WTC11 (cell line): ENCODE measurements at regions not wholly inside any gene's neighbourhood (a gene's known extent, or its start where the extent isn't known, plus 50 kb on each side); places are given as distances from the start of the nearest gene placed in this dataset.

ENCODE experiments used
- ATAC-seq: fragments of 200-7000 bp; cut with Tn5 transposase; 2 replicates; pipeline ENCODE4 v1.10.0; 2021; ENCODE audit warnings: mild to moderate bottlenecking, moderate library complexity
- CTCF ChIA-PET: fragments of 300-600 bp; sonication (Branson Sonifier 250); formaldehyde crosslinking; loops from one replicate; lab custom pipeline; 2021; ENCODE audit warnings: antibody characterized with exemption; lab: Charles Lee
- POLR2A ChIA-PET: fragments of 350-600 bp; sonication (Branson Sonifier 250); formaldehyde crosslinking; loops from one replicate; lab custom pipeline; 2021; ENCODE audit warnings: antibody characterized with exemption; lab: Charles Lee
- DNase-seq: peaks from one replicate; pipeline ENCODE4 v3.0.0; 2021; ENCODE audit warnings: low spot score
- H3K27ac Mint-ChIP-seq: 2 replicates; pipeline ENCODE4 v1.8.0; 2021; ENCODE audit warnings: mixed read lengths
- H3K27me3 Mint-ChIP-seq: 2 replicates; pipeline ENCODE4 v1.8.0; 2021; ENCODE audit warnings: low read depth, mild to moderate bottlenecking, moderate library complexity, mixed read lengths
- H3K36me3 Mint-ChIP-seq: 2 replicates; pipeline ENCODE4 v1.8.0; 2021; ENCODE audit warnings: mixed read lengths
- H3K4me1 Mint-ChIP-seq: 2 replicates; pipeline ENCODE4 v1.8.0; 2022; ENCODE audit warnings: mixed read lengths
- H3K4me3 Mint-ChIP-seq: 2 replicates; pipeline ENCODE4 v1.8.0; 2021; ENCODE audit warnings: mild to moderate bottlenecking, moderate library complexity, mixed read lengths
- H3K9me3 Mint-ChIP-seq: 2 replicates; pipeline ENCODE4 v1.8.0; 2021; ENCODE audit warnings: mixed read lengths
- ATF2 ChIP-seq: sonication (generic); formaldehyde crosslinking; IDR thresholded peaks from 2 replicates; pipeline ENCODE4 v1.8.1; 2022; ENCODE audit warnings: low read depth, missing genetic modification reagents, borderline replicate concordance
- EMX1 ChIP-seq: fragments of 250-450 bp; sonication (Bioruptor Pico); IDR thresholded peaks from 2 replicates; pipeline ENCODE4 v1.8.0; 2021; ENCODE audit warnings: mild to moderate bottlenecking
- ERG ChIP-seq: fragments of 250-450 bp; sonication (Bioruptor Pico); IDR thresholded peaks from 2 replicates; pipeline ENCODE4 v1.8.0; 2021; ENCODE audit warnings: mild to moderate bottlenecking
- ETV6 ChIP-seq: sonication (generic); formaldehyde crosslinking; IDR thresholded peaks from 2 replicates; pipeline ENCODE4 v1.8.1; 2022; ENCODE audit warnings: mild to moderate bottlenecking, missing genetic modification reagents
- IRF2 ChIP-seq: sonication (generic); formaldehyde crosslinking; IDR thresholded peaks from 2 replicates; pipeline ENCODE4 v1.8.0; 2022; ENCODE audit warnings: low read depth, missing genetic modification reagents, borderline replicate concordance
- NR3C1 ChIP-seq: sonication (generic); formaldehyde crosslinking; conservative IDR thresholded peaks from 2 replicates; pipeline ENCODE4 v1.8.1; 2023; ENCODE audit warnings: low read depth, mild to moderate bottlenecking, missing genetic modification reagents
- PRDM15 ChIP-seq: sonication (generic); formaldehyde crosslinking; IDR thresholded peaks from 2 replicates; pipeline ENCODE4 v1.8.0; 2022; ENCODE audit warnings: missing genetic modification reagents
- SMAD3 ChIP-seq: sonication (generic); formaldehyde crosslinking; IDR thresholded peaks from 2 replicates; pipeline ENCODE4 v1.8.0; 2022; ENCODE audit warnings: missing genetic modification reagents, mild to moderate bottlenecking, borderline replicate concordance
- SP1 ChIP-seq: sonication (generic); formaldehyde crosslinking; conservative IDR thresholded peaks from 2 replicates; pipeline ENCODE4 v1.8.1; 2022; ENCODE audit warnings: missing genetic modification reagents
- TEAD4 ChIP-seq: sonication (generic); formaldehyde crosslinking; IDR thresholded peaks from 2 replicates; pipeline ENCODE4 v1.8.0; 2022; ENCODE audit warnings: mild to moderate bottlenecking, missing genetic modification reagents
- ZBTB21 ChIP-seq: sonication (generic); formaldehyde crosslinking; IDR thresholded peaks from 2 replicates; pipeline ENCODE4 v1.8.1; 2023; ENCODE audit warnings: mild to moderate bottlenecking, missing genetic modification reagents, borderline replicate concordance
- ZNF121 ChIP-seq: sonication (generic); formaldehyde crosslinking; IDR thresholded peaks from 2 replicates; pipeline ENCODE4 v1.8.0; 2023; ENCODE audit warnings: missing genetic modification reagents
- ZNF671 ChIP-seq: fragments of 250-450 bp; sonication (Bioruptor Pico); IDR thresholded peaks from 2 replicates; pipeline ENCODE4 v1.8.0; 2021; ENCODE audit warnings: mild to moderate bottlenecking
- TF ChIP-seq, protein P1 (sequence below): fragments of 250-450 bp; sonication (Bioruptor Pico); IDR thresholded peaks from 2 replicates; pipeline ENCODE4 v2.1.2; 2022; ENCODE audit warnings: mild to moderate bottlenecking, moderate library complexity
- TF ChIP-seq, protein P2 (sequence below): sonication (generic); formaldehyde crosslinking; IDR thresholded peaks from 2 replicates; pipeline ENCODE4 v1.8.0; 2022; ENCODE audit warnings: mild to moderate bottlenecking, missing genetic modification reagents
- TF ChIP-seq, protein P3 (sequence below): sonication (generic); formaldehyde crosslinking; IDR thresholded peaks from 2 replicates; pipeline ENCODE4 v1.8.0; 2022; ENCODE audit warnings: mild to moderate bottlenecking, missing genetic modification reagents
- TF ChIP-seq, protein P4 (sequence below): sonication (generic); formaldehyde crosslinking; IDR thresholded peaks from 2 replicates; pipeline ENCODE4 v1.8.1; 2023; ENCODE audit warnings: mild to moderate bottlenecking, missing genetic modification reagents

GRCh38 chr14:30287579-30288445, 271.1 kb upstream of the G2E3 start (continued):
- TF ChIP-seq ATF2 (CRISPR knock-in tag) (no peak), SMAD3 (CRISPR knock-in tag) (no peak), ETV6 (CRISPR knock-in tag) (no peak), ZNF121 (CRISPR knock-in tag) (no peak), EMX1 (CRISPR knock-in tag) (no peak)

GRCh38 chr14:30290001-30290400, 269.0 kb upstream of the G2E3 start:
- DNase-seq (no peak), ATAC-seq (no peak)
- Mint-ChIP-seq H3K27me3 (no peaks in the 10 kb centered on the region), H3K36me3 (no peaks in the 10 kb centered on the region), H3K4me1 (peaks cover 3% of the 10 kb centered on the region), H3K4me3 (no peak overlapping the region), H3K27ac (no peak overlapping the region), H3K9me3 (no peaks in the 10 kb centered on the region)
- TF ChIP-seq SMAD3 (CRISPR knock-in tag) (no peak), ZNF671 (CRISPR knock-in tag) (no peak), PRDM15 (CRISPR knock-in tag) (no peak), ZBTB21 (CRISPR knock-in tag) (no peak), SP1 (CRISPR knock-in tag) (no peak), IRF2 (CRISPR knock-in tag) (no peak), NR3C1 (no peak), TEAD4 (CRISPR knock-in tag) (no peak), ERG (CRISPR knock-in tag) (no peak)
- TF ChIP-seq, protein P1, sequence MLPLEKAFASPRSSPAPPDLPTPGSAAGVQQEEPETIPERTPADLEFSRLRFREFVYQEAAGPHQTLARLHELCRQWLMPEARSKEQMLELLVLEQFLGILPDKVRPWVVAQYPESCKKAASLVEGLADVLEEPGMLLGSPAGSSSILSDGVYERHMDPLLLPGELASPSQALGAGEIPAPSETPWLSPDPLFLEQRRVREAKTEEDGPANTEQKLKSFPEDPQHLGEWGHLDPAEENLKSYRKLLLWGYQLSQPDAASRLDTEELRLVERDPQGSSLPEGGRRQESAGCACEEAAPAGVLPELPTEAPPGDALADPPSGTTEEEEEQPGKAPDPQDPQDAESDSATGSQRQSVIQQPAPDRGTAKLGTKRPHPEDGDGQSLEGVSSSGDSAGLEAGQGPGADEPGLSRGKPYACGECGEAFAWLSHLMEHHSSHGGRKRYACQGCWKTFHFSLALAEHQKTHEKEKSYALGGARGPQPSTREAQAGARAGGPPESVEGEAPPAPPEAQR (CRISPR knock-in tag), result no peak
- TF ChIP-seq, protein P2, sequence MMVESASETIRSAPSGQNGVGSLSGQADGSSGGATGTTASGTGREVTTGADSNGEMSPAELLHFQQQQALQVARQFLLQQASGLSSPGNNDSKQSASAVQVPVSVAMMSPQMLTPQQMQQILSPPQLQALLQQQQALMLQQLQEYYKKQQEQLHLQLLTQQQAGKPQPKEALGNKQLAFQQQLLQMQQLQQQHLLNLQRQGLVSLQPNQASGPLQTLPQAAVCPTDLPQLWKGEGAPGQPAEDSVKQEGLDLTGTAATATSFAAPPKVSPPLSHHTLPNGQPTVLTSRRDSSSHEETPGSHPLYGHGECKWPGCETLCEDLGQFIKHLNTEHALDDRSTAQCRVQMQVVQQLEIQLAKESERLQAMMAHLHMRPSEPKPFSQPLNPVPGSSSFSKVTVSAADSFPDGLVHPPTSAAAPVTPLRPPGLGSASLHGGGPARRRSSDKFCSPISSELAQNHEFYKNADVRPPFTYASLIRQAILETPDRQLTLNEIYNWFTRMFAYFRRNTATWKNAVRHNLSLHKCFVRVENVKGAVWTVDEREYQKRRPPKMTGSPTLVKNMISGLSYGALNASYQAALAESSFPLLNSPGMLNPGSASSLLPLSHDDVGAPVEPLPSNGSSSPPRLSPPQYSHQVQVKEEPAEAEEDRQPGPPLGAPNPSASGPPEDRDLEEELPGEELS (CRISPR knock-in tag), result no peak
- TF ChIP-seq, protein P3, sequence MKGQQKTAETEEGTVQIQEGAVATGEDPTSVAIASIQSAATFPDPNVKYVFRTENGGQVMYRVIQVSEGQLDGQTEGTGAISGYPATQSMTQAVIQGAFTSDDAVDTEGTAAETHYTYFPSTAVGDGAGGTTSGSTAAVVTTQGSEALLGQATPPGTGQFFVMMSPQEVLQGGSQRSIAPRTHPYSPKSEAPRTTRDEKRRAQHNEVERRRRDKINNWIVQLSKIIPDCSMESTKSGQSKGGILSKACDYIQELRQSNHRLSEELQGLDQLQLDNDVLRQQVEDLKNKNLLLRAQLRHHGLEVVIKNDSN (CRISPR knock-in tag), result no peak
- TF ChIP-seq, protein P4, sequence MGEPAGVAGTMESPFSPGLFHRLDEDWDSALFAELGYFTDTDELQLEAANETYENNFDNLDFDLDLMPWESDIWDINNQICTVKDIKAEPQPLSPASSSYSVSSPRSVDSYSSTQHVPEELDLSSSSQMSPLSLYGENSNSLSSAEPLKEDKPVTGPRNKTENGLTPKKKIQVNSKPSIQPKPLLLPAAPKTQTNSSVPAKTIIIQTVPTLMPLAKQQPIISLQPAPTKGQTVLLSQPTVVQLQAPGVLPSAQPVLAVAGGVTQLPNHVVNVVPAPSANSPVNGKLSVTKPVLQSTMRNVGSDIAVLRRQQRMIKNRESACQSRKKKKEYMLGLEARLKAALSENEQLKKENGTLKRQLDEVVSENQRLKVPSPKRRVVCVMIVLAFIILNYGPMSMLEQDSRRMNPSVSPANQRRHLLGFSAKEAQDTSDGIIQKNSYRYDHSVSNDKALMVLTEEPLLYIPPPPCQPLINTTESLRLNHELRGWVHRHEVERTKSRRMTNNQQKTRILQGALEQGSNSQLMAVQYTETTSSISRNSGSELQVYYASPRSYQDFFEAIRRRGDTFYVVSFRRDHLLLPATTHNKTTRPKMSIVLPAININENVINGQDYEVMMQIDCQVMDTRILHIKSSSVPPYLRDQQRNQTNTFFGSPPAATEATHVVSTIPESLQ (CRISPR knock-in tag), result no peak
- ChIA-PET POLR2A (no interaction called here), CTCF (interaction anchor here (2.0 kb wide), 1 partner anchor 19 kb away, joined by 11 read pairs; no protein-coding TSS in a partner anchor)
